OCI-LY3 (cell line): ENCODE measurements at regions not wholly inside any gene's neighbourhood (a gene's known extent, or its start where the extent isn't known, plus 50 kb on each side); places are given as distances from the start of the nearest gene placed in this dataset.

Experiments used
- H2AFZ ChIP-seq: fragments of 200-600, 300-600 bp; shearing (Covaris generic); 2 replicates; pipeline ENCODE4 v1.6.0; 2014; ENCODE audit warnings: antibody characterized with exemption, low read depth, low read length
- H3K27ac ChIP-seq: fragments of 200-600, 300-600 bp; sonication (generic); 2 replicates; pipeline ENCODE4 v1.5.1; 2014; ENCODE audit warnings: mild to moderate bottlenecking, low read length, moderate library complexity, mixed read lengths
- H3K27me3 ChIP-seq: fragments of 200-600, 300-600 bp; sonication (generic); 2 replicates; pipeline ENCODE4 v1.6.1; 2014; ENCODE audit warnings: low read depth, low read length, mixed read lengths
- H3K36me3 ChIP-seq: fragments of 200-600, 300-600 bp; sonication (generic); replicated peaks from 2 replicates; pipeline ENCODE3; 2014; ENCODE audit warnings: low read depth, low read length, mixed read lengths
- H3K4me1 ChIP-seq: fragments of 300-600, 200-600 bp; sonication (generic); 2 replicates; pipeline ENCODE4 v1.6.1; 2014; ENCODE audit warnings: low read length, mixed read lengths
- H3K4me2 ChIP-seq: fragments of 200-600, 300-600 bp; sonication (generic); 2 replicates; pipeline ENCODE4 v1.6.1; 2014; ENCODE audit warnings: low read length, mixed read lengths
- H3K4me3 ChIP-seq: fragments of 300-600, 200-600 bp; sonication (generic); 2 replicates; pipeline ENCODE4 v1.5.1; 2014; ENCODE audit warnings: antibody characterized with exemption, mild to moderate bottlenecking, low read length, moderate library complexity
- H3K79me2 ChIP-seq: fragments of 300-600, 200-600 bp; shearing (Covaris generic); 2 replicates; pipeline ENCODE4 v1.6.1; 2014; ENCODE audit warnings: mild to moderate bottlenecking, low read length, mixed read lengths
- H3K9ac ChIP-seq: fragments of 300-600, 200-600 bp; shearing (Covaris generic); 2 replicates; pipeline ENCODE4 v1.6.0; 2014; ENCODE audit warnings: mild to moderate bottlenecking, low read length, moderate library complexity
- H3K9me3 ChIP-seq: fragments of 200-600, 300-600 bp; shearing (Covaris generic); 2 replicates; pipeline ENCODE4 v1.6.1; 2014; ENCODE audit warnings: low read length, mixed read lengths; ENCODE audit not compliant: insufficient read depth
- H4K20me1 ChIP-seq: fragments of 200-600, 300-600 bp; sonication (generic); 2 replicates; pipeline ENCODE4 v1.6.1; 2016; ENCODE audit warnings: low read length, mixed read lengths; ENCODE audit not compliant: insufficient read depth
- EZH2phosphoT487 ChIP-seq: fragments of 200-600 bp; shearing (Covaris generic); IDR thresholded peaks from 2 replicates; pipeline ENCODE4 v1.6.1; 2018; ENCODE audit warnings: antibody characterized with exemption, mixed run types, low read depth
- TF ChIP-seq, protein P1 (sequence below): fragments of 200-600, 300-600 bp; sonication (generic); IDR thresholded peaks from 2 replicates; pipeline ENCODE4 v1.5.1; 2014; ENCODE audit warnings: antibody characterized with exemption, low read length, low read depth

- H3K4me1 ChIP-seq = no peaks in the 10 kb centered on the region
- no peak overlapping the region for H3K4me2 ChIP-seq
- TF ChIP-seq EZH2phosphoT487 = no peak
- TF ChIP-seq, protein P1, sequence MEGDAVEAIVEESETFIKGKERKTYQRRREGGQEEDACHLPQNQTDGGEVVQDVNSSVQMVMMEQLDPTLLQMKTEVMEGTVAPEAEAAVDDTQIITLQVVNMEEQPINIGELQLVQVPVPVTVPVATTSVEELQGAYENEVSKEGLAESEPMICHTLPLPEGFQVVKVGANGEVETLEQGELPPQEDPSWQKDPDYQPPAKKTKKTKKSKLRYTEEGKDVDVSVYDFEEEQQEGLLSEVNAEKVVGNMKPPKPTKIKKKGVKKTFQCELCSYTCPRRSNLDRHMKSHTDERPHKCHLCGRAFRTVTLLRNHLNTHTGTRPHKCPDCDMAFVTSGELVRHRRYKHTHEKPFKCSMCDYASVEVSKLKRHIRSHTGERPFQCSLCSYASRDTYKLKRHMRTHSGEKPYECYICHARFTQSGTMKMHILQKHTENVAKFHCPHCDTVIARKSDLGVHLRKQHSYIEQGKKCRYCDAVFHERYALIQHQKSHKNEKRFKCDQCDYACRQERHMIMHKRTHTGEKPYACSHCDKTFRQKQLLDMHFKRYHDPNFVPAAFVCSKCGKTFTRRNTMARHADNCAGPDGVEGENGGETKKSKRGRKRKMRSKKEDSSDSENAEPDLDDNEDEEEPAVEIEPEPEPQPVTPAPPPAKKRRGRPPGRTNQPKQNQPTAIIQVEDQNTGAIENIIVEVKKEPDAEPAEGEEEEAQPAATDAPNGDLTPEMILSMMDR = no peak
- H3K36me3 ChIP-seq = no peaks in the 10 kb centered on the region
- no peaks in the 10 kb centered on the region for H3K79me2 ChIP-seq
- no peak overlapping the region for H2AFZ ChIP-seq
- H3K27ac ChIP-seq = no peak overlapping the region
- H3K9ac ChIP-seq = no peak overlapping the region
- H4K20me1 ChIP-seq = no peaks in the 10 kb centered on the region
- H3K4me3 ChIP-seq = no peak overlapping the region
- no peaks in the 10 kb centered on the region for H3K9me3 ChIP-seq
- no peaks in the 10 kb centered on the region for H3K27me3 ChIP-seq
Observed at GRCh38 chr18:39481281-39481680, 1915.7 kb upstream of the CELF4 start.

GRCh38 chr18:39480494-39481195 is 1915.0 kb upstream of the CELF4 start:
- Histone ChIP-seq H3K79me2 (no peaks in the 10 kb centered on the region), H3K4me3 (no peak overlapping the region), H3K27ac (no peak overlapping the region), H2AFZ (no peak overlapping the region), H3K9ac (no peak overlapping the region), H3K9me3 (no peaks in the 10 kb centered on the region), H3K4me2 (no peak overlapping the region), H3K4me1 (no peaks in the 10 kb centered on the region), H3K27me3 (no peaks in the 10 kb centered on the region), H3K36me3 (no peaks in the 10 kb centered on the region), H4K20me1 (no peaks in the 10 kb centered on the region)
- no peak for TF ChIP-seq EZH2phosphoT487
- TF ChIP-seq, protein P1 = no peak

DNA sequence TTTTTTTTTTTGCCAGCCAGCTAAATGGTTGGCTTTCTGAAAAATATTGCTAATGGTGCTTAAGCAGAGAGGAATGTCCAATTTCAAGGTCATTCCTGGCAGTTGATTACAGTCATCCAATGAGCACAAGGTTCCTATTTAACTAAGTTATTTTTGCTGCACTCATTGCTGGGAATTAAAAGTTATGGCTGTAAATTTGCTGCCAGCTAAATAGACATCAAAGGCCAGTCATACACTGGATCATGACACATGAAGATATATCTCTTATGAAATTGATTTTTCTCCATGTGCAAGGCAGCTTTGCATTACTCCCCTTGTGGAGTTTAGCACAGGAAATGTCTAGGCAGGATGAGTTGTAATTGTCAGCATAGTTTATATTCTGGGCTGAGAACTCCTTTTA is 1898.4 kb upstream of the CELF4 start:
- no peak overlapping the region for H3K27ac ChIP-seq
- TF ChIP-seq, protein P1 = no peak
- no peak for TF ChIP-seq EZH2phosphoT487
- H3K36me3 ChIP-seq = no peaks in the 10 kb centered on the region
- H3K9me3 ChIP-seq = no peaks in the 10 kb centered on the region
- H3K4me1 ChIP-seq = no peaks in the 10 kb centered on the region
- H3K27me3 ChIP-seq = no peaks in the 10 kb centered on the region
- no peak overlapping the region for H3K9ac ChIP-seq
- H4K20me1 ChIP-seq = no peaks in the 10 kb centered on the region
- H3K79me2 ChIP-seq = no peaks in the 10 kb centered on the region
- H3K4me2 ChIP-seq = no peak overlapping the region
- H2AFZ ChIP-seq = no peak overlapping the region
- no peak overlapping the region for H3K4me3 ChIP-seq

- H3K36me3 ChIP-seq = no peaks in the 10 kb centered on the region
- H3K4me2 ChIP-seq = no peak overlapping the region
- no peaks in the 10 kb centered on the region for H3K4me1 ChIP-seq
- TF ChIP-seq, protein P1 = no peak
- no peak overlapping the region for H2AFZ ChIP-seq
- H3K27ac ChIP-seq = no peak overlapping the region
- no peaks in the 10 kb centered on the region for H3K27me3 ChIP-seq
- H3K4me3 ChIP-seq = no peak overlapping the region
- H4K20me1 ChIP-seq = no peaks in the 10 kb centered on the region
- H3K9me3 ChIP-seq = no peaks in the 10 kb centered on the region
- H3K79me2 ChIP-seq = no peaks in the 10 kb centered on the region
- no peak overlapping the region for H3K9ac ChIP-seq
Observed at GRCh38 chr18:39462436-39462835, 1896.8 kb upstream of the CELF4 start.
